GM19467 (cell line): ENCODE measurements at regions not wholly inside any gene's neighbourhood (a gene's known extent, or its start where the extent isn't known, plus 50 kb on each side); places are given as distances from the start of the nearest gene placed in this dataset.
A peak's percentile ranks its signal among the peaks of the same experiment; 100 is the strongest.
"Not testable (repeated sequence)": the region's sequence is repeated elsewhere in the genome, so short reads cannot be mapped to it uniquely, and the experiment has no call there.

Experiments
- ATAC-seq: cut with Tn5 transposase; IDR thresholded peaks from one replicate; pipeline ENCODE4 v1.9.1; 2021; ENCODE audit warnings: mild to moderate bottlenecking, moderate library complexity; ENCODE audit not compliant: unreplicated experiment

- ATAC-seq: no peak
Observed at GRCh38 chr4:14338585-14339265, 663.6 kb upstream of the CPEB2 start.

GRCh38 chr4:14339715-14340114 is 662.6 kb upstream of the CPEB2 start:
- no peak for ATAC-seq

- no peak for ATAC-seq
Observed at GRCh38 chr4:14340321-14340720, 662.0 kb upstream of the CPEB2 start.

GRCh38 chr4:14343961-14344360 is 658.3 kb upstream of the CPEB2 start:
- ATAC-seq: no peak

- no peak for ATAC-seq
Observed at GRCh38 chr4:14345356-14345775, 656.9 kb upstream of the CPEB2 start.

GRCh38 chr4:14347526-14347925 is 654.8 kb upstream of the CPEB2 start:
- ATAC-seq: no peak

- ATAC-seq: no peak
Observed at GRCh38 chr4:14348506-14348905, 653.8 kb upstream of the CPEB2 start.

GRCh38 chr4:14358544-14359160 is 643.6 kb upstream of the CPEB2 start:
- ATAC-seq: not testable (repeated sequence)

GRCh38 chr4:14359991-14360390 is 642.3 kb upstream of the CPEB2 start:
- no peak for ATAC-seq

- no peak for ATAC-seq
Observed at GRCh38 chr4:14361084-14361483, 641.2 kb upstream of the CPEB2 start.

GRCh38 chr4:14362385-14362784 is 639.9 kb upstream of the CPEB2 start:
- no peak for ATAC-seq

GRCh38 chr4:14364953-14365536 is 637.2 kb upstream of the CPEB2 start:
- ATAC-seq: no peak

- ATAC-seq: no peak
Observed at GRCh38 chr4:14368391-14368790, 633.9 kb upstream of the CPEB2 start.

GRCh38 chr4:14371131-14371530 is 631.1 kb upstream of the CPEB2 start:
- ATAC-seq: no peak

GRCh38 chr4:14375816-14376215 is 626.5 kb upstream of the CPEB2 start:
- ATAC-seq: no peak

- no peak for ATAC-seq
Observed at GRCh38 chr4:14379183-14379582, 623.1 kb upstream of the CPEB2 start.

- peak; percentile 57 for ATAC-seq
Observed at GRCh38 chr4:14383652-14384051, 618.6 kb upstream of the CPEB2 start.

- ATAC-seq: no peak
Observed at GRCh38 chr4:14384824-14385223, 617.5 kb upstream of the CPEB2 start.

- ATAC-seq: no peak
Observed at GRCh38 chr4:14386196-14386595, 616.1 kb upstream of the CPEB2 start.

- ATAC-seq: no peak
Observed at GRCh38 chr4:14387647-14388046, 614.6 kb upstream of the CPEB2 start.

GRCh38 chr4:14392378-14392777 is 609.9 kb upstream of the CPEB2 start:
- ATAC-seq: no peak

- no peak for ATAC-seq
Observed at GRCh38 chr4:14396183-14396582, 606.1 kb upstream of the CPEB2 start.
